B cell (primary cell): ENCODE measurements at regions not wholly inside any gene's neighbourhood (a gene's known extent, or its start where the extent isn't known, plus 50 kb on each side); places are given as distances from the start of the nearest gene placed in this dataset.

Source experiments
- CTCF ChIP-seq: fragments of 200-600 bp; IDR thresholded peaks from one replicate; pipeline ENCODE4 v1.8.0; 2022; ENCODE audit warnings: antibody characterized with exemption, mild to moderate bottlenecking
- EZH2 ChIP-seq: IDR thresholded peaks from 2 replicates; pipeline ENCODE4 v1.6.1; 2012; ENCODE audit warnings: borderline replicate concordance, low read depth, mild to moderate bottlenecking, moderate library complexity, low read length; ENCODE audit not compliant: insufficient read depth, poor library complexity, severe bottlenecking

GRCh38 chr2:129191530-129191929 lies 787.9 kb upstream of the RAB6C start:
- TF ChIP-seq CTCF, result no peak
- TF ChIP-seq EZH2, result no peak
